ENCODE measurements at regions not wholly inside any gene's neighbourhood (a gene's known extent, or its start where the extent isn't known, plus 50 kb on each side); places are given as distances from the start of the nearest gene placed in this dataset.

- TF ChIP-seq, protein P1, sequence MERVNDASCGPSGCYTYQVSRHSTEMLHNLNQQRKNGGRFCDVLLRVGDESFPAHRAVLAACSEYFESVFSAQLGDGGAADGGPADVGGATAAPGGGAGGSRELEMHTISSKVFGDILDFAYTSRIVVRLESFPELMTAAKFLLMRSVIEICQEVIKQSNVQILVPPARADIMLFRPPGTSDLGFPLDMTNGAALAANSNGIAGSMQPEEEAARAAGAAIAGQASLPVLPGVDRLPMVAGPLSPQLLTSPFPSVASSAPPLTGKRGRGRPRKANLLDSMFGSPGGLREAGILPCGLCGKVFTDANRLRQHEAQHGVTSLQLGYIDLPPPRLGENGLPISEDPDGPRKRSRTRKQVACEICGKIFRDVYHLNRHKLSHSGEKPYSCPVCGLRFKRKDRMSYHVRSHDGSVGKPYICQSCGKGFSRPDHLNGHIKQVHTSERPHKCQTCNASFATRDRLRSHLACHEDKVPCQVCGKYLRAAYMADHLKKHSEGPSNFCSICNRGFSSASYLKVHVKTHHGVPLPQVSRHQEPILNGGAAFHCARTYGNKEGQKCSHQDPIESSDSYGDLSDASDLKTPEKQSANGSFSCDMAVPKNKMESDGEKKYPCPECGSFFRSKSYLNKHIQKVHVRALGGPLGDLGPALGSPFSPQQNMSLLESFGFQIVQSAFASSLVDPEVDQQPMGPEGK (CRISPR knock-in tag; IDR thresholded peaks at IDR 0.05; ENCODE audit: borderline replicate concordance) = no peak
- TF ChIP-seq, protein P2, sequence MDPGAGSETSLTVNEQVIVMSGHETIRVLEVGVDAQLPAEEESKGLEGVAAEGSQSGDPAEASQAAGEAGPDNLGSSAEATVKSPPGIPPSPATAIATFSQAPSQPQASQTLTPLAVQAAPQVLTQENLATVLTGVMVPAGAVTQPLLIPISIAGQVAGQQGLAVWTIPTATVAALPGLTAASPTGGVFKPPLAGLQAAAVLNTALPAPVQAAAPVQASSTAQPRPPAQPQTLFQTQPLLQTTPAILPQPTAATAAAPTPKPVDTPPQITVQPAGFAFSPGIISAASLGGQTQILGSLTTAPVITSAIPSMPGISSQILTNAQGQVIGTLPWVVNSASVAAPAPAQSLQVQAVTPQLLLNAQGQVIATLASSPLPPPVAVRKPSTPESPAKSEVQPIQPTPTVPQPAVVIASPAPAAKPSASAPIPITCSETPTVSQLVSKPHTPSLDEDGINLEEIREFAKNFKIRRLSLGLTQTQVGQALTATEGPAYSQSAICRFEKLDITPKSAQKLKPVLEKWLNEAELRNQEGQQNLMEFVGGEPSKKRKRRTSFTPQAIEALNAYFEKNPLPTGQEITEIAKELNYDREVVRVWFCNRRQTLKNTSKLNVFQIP (CRISPR knock-in tag; IDR thresholded peaks at IDR 0.05; ENCODE audit: borderline replicate concordance, low read depth) = no peak
- TF ChIP-seq TOX (CRISPR knock-in tag; IDR thresholded peaks at IDR 0.05; ENCODE audit: borderline replicate concordance) = no peak
- TF ChIP-seq TSHZ2 (CRISPR knock-in tag; IDR thresholded peaks at IDR 0.05) = no peak
- TF ChIP-seq GLIS3 (CRISPR knock-in tag; IDR thresholded peaks at IDR 0.05) = no peak
- TF ChIP-seq ZFP30 (CRISPR knock-in tag; IDR thresholded peaks at IDR 0.05) = no peak
- TF ChIP-seq CSRNP3 (CRISPR knock-in tag; IDR thresholded peaks at IDR 0.05) = no peak
- no peak for TF ChIP-seq TCF4 (CRISPR knock-in tag; IDR thresholded peaks at IDR 0.05; ENCODE audit: borderline replicate concordance)
- no peak for TF ChIP-seq ESRRG (CRISPR knock-in tag; IDR thresholded peaks at IDR 0.05)
- no peak for TF ChIP-seq ISL1 (CRISPR knock-in tag; IDR thresholded peaks at IDR 0.05)
- TF ChIP-seq ZFP3 (CRISPR knock-in tag; IDR thresholded peaks at IDR 0.05) = no peak
- no peak for ATAC-seq
Observed at GRCh38 chr21:39055167-39055767, 128.0 kb downstream of the PSMG1 start.

- TF ChIP-seq CSDC2 (CRISPR knock-in tag; IDR thresholded peaks at IDR 0.05) = no peak
- TF ChIP-seq ESRRG (CRISPR knock-in tag; IDR thresholded peaks at IDR 0.05) = no peak
- TF ChIP-seq SNAI2 (CRISPR knock-in tag; IDR thresholded peaks at IDR 0.05) = no peak
- TF ChIP-seq BACH2 (CRISPR knock-in tag; IDR thresholded peaks at IDR 0.05; ENCODE audit: borderline replicate concordance) = no peak
- no peak for TF ChIP-seq ZC3H10 (CRISPR knock-in tag; IDR thresholded peaks at IDR 0.05)
- no peak for TF ChIP-seq ZFP30 (CRISPR knock-in tag; IDR thresholded peaks at IDR 0.05)
- TF ChIP-seq ISL1 (CRISPR knock-in tag; IDR thresholded peaks at IDR 0.05) = no peak
- TF ChIP-seq ZNF8 (CRISPR knock-in tag; IDR thresholded peaks at IDR 0.05) = no peak
- TF ChIP-seq CREB5 (CRISPR knock-in tag; IDR thresholded peaks at IDR 0.05; ENCODE audit: low read depth) = no peak
- no peak for TF ChIP-seq PPARA (CRISPR knock-in tag; IDR thresholded peaks at IDR 0.05; ENCODE audit: borderline replicate concordance)
- TF ChIP-seq ZFP3 (CRISPR knock-in tag; IDR thresholded peaks at IDR 0.05) = no peak
- no peak for TF ChIP-seq TOX (CRISPR knock-in tag; IDR thresholded peaks at IDR 0.05; ENCODE audit: borderline replicate concordance)
- no peak for ATAC-seq
Observed at GRCh38 chr21:39054066-39054465, 129.2 kb downstream of the PSMG1 start.

DNA sequence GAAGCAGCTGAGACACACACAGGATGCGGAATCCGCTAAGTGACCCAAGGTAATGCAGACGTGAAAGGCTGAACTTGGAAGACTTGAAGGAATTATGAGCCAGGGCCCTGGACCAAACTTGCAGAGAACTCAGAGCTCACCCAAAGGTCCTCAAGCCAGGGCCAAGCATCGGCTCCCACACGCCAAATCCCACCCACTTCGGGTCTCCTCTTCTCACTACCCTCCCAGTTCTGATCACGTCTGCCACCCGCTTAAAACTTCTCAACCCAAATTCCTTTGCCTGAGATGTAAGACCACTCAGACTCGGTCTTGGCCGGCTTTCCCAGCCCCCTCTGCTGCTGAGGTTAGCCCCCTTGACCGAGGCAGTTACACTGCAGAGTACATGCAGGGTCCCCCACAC lies 130.1 kb downstream of the PSMG1 start:
- TF ChIP-seq ZNF565 (CRISPR knock-in tag; conservative IDR thresholded peaks at IDR 0.05; ENCODE audit: low read depth) (no peak), CSDC2 (CRISPR knock-in tag; IDR thresholded peaks at IDR 0.05) (no peak), SNAI2 (CRISPR knock-in tag; IDR thresholded peaks at IDR 0.05) (no peak), CREB5 (CRISPR knock-in tag; IDR thresholded peaks at IDR 0.05; ENCODE audit: low read depth) (no peak), ZC3H10 (CRISPR knock-in tag; IDR thresholded peaks at IDR 0.05) (no peak), ISL1 (CRISPR knock-in tag; IDR thresholded peaks at IDR 0.05) (no peak), PPARA (CRISPR knock-in tag; IDR thresholded peaks at IDR 0.05; ENCODE audit: borderline replicate concordance) (no peak), BACH2 (CRISPR knock-in tag; IDR thresholded peaks at IDR 0.05; ENCODE audit: borderline replicate concordance) (no peak)
- TF ChIP-seq, protein P2 (CRISPR knock-in tag; IDR thresholded peaks at IDR 0.05; ENCODE audit: borderline replicate concordance, low read depth) = no peak
- no peak for ATAC-seq
